GM21381 (cell line): ENCODE measurements at regions not wholly inside any gene's neighbourhood (a gene's known extent, or its start where the extent isn't known, plus 50 kb on each side); places are given as distances from the start of the nearest gene placed in this dataset.

Experiments used
- ATAC-seq: cut with Tn5 transposase; IDR thresholded peaks from one replicate; pipeline ENCODE4 v1.9.1; 2021; ENCODE audit warnings: mild to moderate bottlenecking, moderate library complexity; ENCODE audit not compliant: unreplicated experiment

GRCh38 chr1:238153939-238154338 lies 263.2 kb upstream of the ZP4 start:
- ATAC-seq: no peak

GRCh38 chr1:238153253-238153652 lies 262.5 kb upstream of the ZP4 start:
- ATAC-seq: no peak

- ATAC-seq: no peak
Measured at GRCh38 chr1:238152119-238152518, 261.4 kb upstream of the ZP4 start.

- ATAC-seq: no peak
Measured at GRCh38 chr1:238143038-238143437, 252.3 kb upstream of the ZP4 start.

- no peak for ATAC-seq
Measured at GRCh38 chr1:238141353-238141752, 250.6 kb upstream of the ZP4 start.

GRCh38 chr1:238139713-238140112 lies 249.0 kb upstream of the ZP4 start:
- no peak for ATAC-seq

GRCh38 chr1:238138059-238138626 lies 247.4 kb upstream of the ZP4 start:
- ATAC-seq: no peak

GRCh38 chr1:238135708-238136664 lies 245.3 kb upstream of the ZP4 start:
- no peak for ATAC-seq

GRCh38 chr1:238129677-238130076 lies 239.0 kb upstream of the ZP4 start:
- no peak for ATAC-seq

- ATAC-seq: no peak
Measured at GRCh38 chr1:238123201-238123600, 232.5 kb upstream of the ZP4 start.

GRCh38 chr1:238119861-238120260 lies 229.1 kb upstream of the ZP4 start:
- no peak for ATAC-seq

- no peak for ATAC-seq
Measured at GRCh38 chr1:238119060-238119459, 228.3 kb upstream of the ZP4 start.

GRCh38 chr1:238115852-238116251 lies 225.1 kb upstream of the ZP4 start:
- no peak for ATAC-seq

GRCh38 chr1:238112952-238113621 lies 222.4 kb upstream of the ZP4 start:
- no peak for ATAC-seq

- no peak for ATAC-seq
Measured at GRCh38 chr1:238111516-238111915, 220.8 kb upstream of the ZP4 start.

GRCh38 chr1:238111081-238111480 lies 220.4 kb upstream of the ZP4 start:
- ATAC-seq: no peak

- ATAC-seq: no peak
Measured at GRCh38 chr1:238108417-238108816, 217.7 kb upstream of the ZP4 start.

- no peak for ATAC-seq
Measured at GRCh38 chr1:238107322-238107721, 216.6 kb upstream of the ZP4 start.

GRCh38 chr1:238104752-238105151 lies 214.0 kb upstream of the ZP4 start:
- ATAC-seq: no peak

GRCh38 chr1:238101923-238102322 lies 211.2 kb upstream of the ZP4 start:
- ATAC-seq: no peak

GRCh38 chr1:238099871-238100270 lies 209.1 kb upstream of the ZP4 start:
- no peak for ATAC-seq

- ATAC-seq: no peak
Measured at GRCh38 chr1:238089615-238090014, 198.9 kb upstream of the ZP4 start.
